ENCODE measurements at regions not wholly inside any gene's neighbourhood (a gene's known extent, or its start where the extent isn't known, plus 50 kb on each side); places are given as distances from the start of the nearest gene placed in this dataset.

GRCh38 chr12:96132819-96133218 is 61.4 kb upstream of the ELK3 start:
- TF ChIP-seq CTCF (IDR thresholded peaks at IDR 0.05) = peak in 3 of 6 experiments; percentile 12 to 43 (median 22)
- no peak for TF ChIP-seq POLR2A (IDR thresholded peaks at IDR 0.05)
